ENCODE measurements at regions not wholly inside any gene's neighbourhood (a gene's known extent, or its start where the extent isn't known, plus 50 kb on each side); places are given as distances from the start of the nearest gene placed in this dataset.

- no peaks in the 10 kb centered on the region for H3K9me3 ChIP-seq
- no peaks in the 10 kb centered on the region for H3K27me3 ChIP-seq
- DNase-seq: no peak
- WGBS, 2 donors: 80 to 86% methylated on average over 4 of the region's 4 CpGs
- intact Hi-C loops (cut with DNase I; ENCODE audit: low total_unique reads): no loop called here
- TF ChIP-seq CTCF (IDR thresholded peaks at IDR 0.05) (no peak), POLR2A (IDR thresholded peaks at IDR 0.05) (no peak)
- no peak overlapping the region for H3K4me3 ChIP-seq
- no peaks in the 10 kb centered on the region for H3K4me1 ChIP-seq
- H3K36me3 ChIP-seq (ENCODE audit: low read depth, missing control alignments): no peaks in the 10 kb centered on the region
- no peak overlapping the region for H3K27ac ChIP-seq
These were observed 1433.8 kb upstream of the TENM3 start for GRCh38 chr4:180809439-180809838.

- Histone ChIP-seq H3K9me3 (no peaks in the 10 kb centered on the region), H3K27ac (no peak overlapping the region), H3K4me1 (no peaks in the 10 kb centered on the region), H3K4me3 (no peak overlapping the region), H3K36me3 (ENCODE audit: low read depth, missing control alignments) (no peaks in the 10 kb centered on the region), H3K27me3 (no peaks in the 10 kb centered on the region)
- WGBS, 2 donors: 71 to 75% methylated on average over 1 of the region's 1 CpG
- peak; percentile 14 for DNase-seq
- no peak for TF ChIP-seq CTCF (IDR thresholded peaks at IDR 0.05)
- intact Hi-C loops (cut with DNase I; ENCODE audit: low total_unique reads): no loop called here
These were observed 1432.6 kb upstream of the TENM3 start for GRCh38 chr4:180810581-180810980.

GRCh38 chr4:180811556-180811955, 1431.6 kb upstream of the TENM3 start:
- Histone ChIP-seq H3K27ac (no peak overlapping the region), H3K27me3 (no peaks in the 10 kb centered on the region), H3K4me3 (no peak overlapping the region), H3K36me3 (ENCODE audit: low read depth, missing control alignments) (no peaks in the 10 kb centered on the region), H3K4me1 (no peaks in the 10 kb centered on the region), H3K9me3 (no peaks in the 10 kb centered on the region)
- intact Hi-C loops (cut with DNase I; ENCODE audit: low total_unique reads): no loop called here
- DNase-seq: no peak
- 0% methylated on average over 1 of the region's 1 CpG for WGBS, 2 donors
- TF ChIP-seq CTCF (IDR thresholded peaks at IDR 0.05) (no peak), POLR2A (IDR thresholded peaks at IDR 0.05) (no peak)

- Histone ChIP-seq H3K36me3 (ENCODE audit: low read depth, missing control alignments) (no peaks in the 10 kb centered on the region), H3K27ac (no peak overlapping the region), H3K4me3 (no peak overlapping the region), H3K27me3 (no peaks in the 10 kb centered on the region), H3K4me1 (no peaks in the 10 kb centered on the region), H3K9me3 (no peaks in the 10 kb centered on the region)
- 71 to 74% methylated on average over 2 of the region's 2 CpGs for WGBS, 2 donors
- intact Hi-C loops (cut with DNase I; ENCODE audit: low total_unique reads): no loop called here
- DNase-seq: no peak
- no peak for TF ChIP-seq CTCF (IDR thresholded peaks at IDR 0.05)
- no peak for TF ChIP-seq POLR2A (IDR thresholded peaks at IDR 0.05)
These were observed 1430.4 kb upstream of the TENM3 start for GRCh38 chr4:180812783-180813182.

GRCh38 chr4:180814875-180815417, 1428.3 kb upstream of the TENM3 start:
- Histone ChIP-seq H3K27ac (no peak overlapping the region), H3K36me3 (ENCODE audit: low read depth, missing control alignments) (no peaks in the 10 kb centered on the region), H3K4me3 (no peak overlapping the region), H3K4me1 (no peaks in the 10 kb centered on the region), H3K9me3 (no peaks in the 10 kb centered on the region), H3K27me3 (no peaks in the 10 kb centered on the region)
- no peak for DNase-seq
- TF ChIP-seq CTCF (IDR thresholded peaks at IDR 0.05): no peak
- intact Hi-C loops (cut with DNase I; ENCODE audit: low total_unique reads): no loop called here
- 81 to 94% methylated on average over 3 of the region's 3 CpGs for WGBS, 2 donors
